Thyroid gland (tissue), 4 donors: ENCODE measurements at regions not wholly inside any gene's neighbourhood (a gene's known extent, or its start where the extent isn't known, plus 50 kb on each side); places are given as distances from the start of the nearest gene placed in this dataset.

Experiments
- DNase-seq, 2 donors: peaks; one replicate each; pipeline ENCODE4 v3.0.0-alpha.2; 2019
- H3K27ac ChIP-seq, 3 donors: fragments of 200-600 bp; sonication (generic); 1 replicate in 2 of 3; 2 replicates in 1 of 3; pipeline ENCODE4 v1.5.1; 2016 to 2019; ENCODE audit warnings: mild to moderate bottlenecking in 1 of 3, moderate library complexity in 1 of 3
- H3K27me3 ChIP-seq: fragments of 200-600 bp; sonication (generic); one replicate; pipeline ENCODE4 v1.5.1; 2019
- H3K36me3 ChIP-seq, 2 donors: fragments of 200-600 bp; sonication (generic); one replicate each; pipeline ENCODE4 v1.5.1; 2016 to 2019
- H3K4me1 ChIP-seq, 2 donors: fragments of 200-600 bp; sonication (generic); one replicate each; pipeline ENCODE4 v1.5.1; 2017 to 2019
- H3K4me3 ChIP-seq, 3 donors: fragments of 200-600 bp; sonication (generic); replicated peaks in 1 of 3; 1 replicate in 2 of 3; 2 replicates in 1 of 3; pipeline ENCODE4 v1.5.1; 2016; ENCODE audit warnings: mild to moderate bottlenecking in 1 of 3
- H3K9me3 ChIP-seq: fragments of 200-600 bp; sonication (generic); one replicate; pipeline ENCODE4 v1.5.1; 2017
- CTCF ChIP-seq, 6 experiments: fragments of 200-600 bp in 3 of 6; fragments of 450-650 bp in 3 of 6; sonication (generic) in 3 of 6; IDR thresholded peaks; one replicate each; pipeline ENCODE4 v1.5.1; 2016 to 2019; ENCODE audit warnings: antibody characterized with exemption in 6 of 6, mild to moderate bottlenecking in 2 of 6, inconsistent platforms in 1 of 6, moderate library complexity in 1 of 6
- POLR2A ChIP-seq, 2 donors: fragments of 450-650 bp; IDR thresholded peaks; one replicate each; pipeline ENCODE4 v1.6.1; 2017; ENCODE audit warnings: antibody characterized with exemption in 2 of 2, mild to moderate bottlenecking in 2 of 2, moderate library complexity in 1 of 2
- WGBS, 2 donors: methylation state at CpG; one replicate each; pipeline ENCODE4 v1.1.5; 2017; 5-methylcytosine and 5-hydroxymethylcytosine counted together
- intact Hi-C: fragments of 100-400 bp; cut with DNase I; formaldehyde crosslinking; loops from one replicate; pipeline ENCODE4 v1.15.1; 2023

DNA sequence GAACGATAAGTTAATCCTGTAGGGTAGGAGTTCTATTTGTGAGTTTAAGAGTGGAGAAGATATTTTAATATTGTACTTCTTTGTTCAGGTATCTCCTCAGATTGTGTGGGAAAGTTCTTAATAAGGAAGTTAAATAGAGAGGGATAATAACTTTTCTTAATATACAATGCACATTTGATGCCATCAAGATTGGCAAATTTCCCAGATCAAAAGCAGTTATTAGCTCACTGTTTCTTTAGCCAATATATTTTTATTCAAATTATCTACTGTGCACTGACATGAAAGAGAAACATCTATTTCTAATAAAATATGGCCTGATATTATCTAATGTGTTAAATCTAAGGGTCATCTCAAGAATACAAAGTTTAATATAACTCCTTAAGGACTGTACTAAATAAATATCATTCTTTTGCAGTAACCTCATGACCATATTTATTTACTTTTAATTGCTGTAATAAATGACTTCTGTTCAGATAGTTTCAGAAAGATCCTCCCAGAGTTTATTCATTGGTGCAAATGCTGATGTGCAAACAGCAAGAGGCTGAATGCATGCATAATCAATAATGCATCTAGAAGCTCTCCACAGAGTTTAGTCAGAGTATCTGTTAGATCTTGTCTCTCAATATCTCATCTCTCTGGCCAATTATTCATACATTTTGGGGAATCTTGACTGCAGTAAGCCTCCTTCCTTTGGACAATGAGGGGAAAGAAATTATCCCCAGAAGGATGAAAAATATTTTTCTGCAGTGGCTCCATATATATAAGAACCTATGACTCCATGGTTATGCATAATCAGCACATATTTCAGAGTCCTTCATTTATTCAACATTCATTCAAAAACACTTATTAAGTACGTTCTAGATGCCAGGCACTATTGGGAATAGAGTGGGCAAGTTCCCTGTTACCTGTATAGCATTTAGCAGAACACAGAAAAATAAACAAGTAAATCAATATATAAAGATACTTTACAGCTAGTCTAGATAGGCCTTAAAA is 85.3 kb downstream of the SPATA31D1 start:
- no peak for TF ChIP-seq POLR2A (IDR thresholded peaks at IDR 0.05)
- TF ChIP-seq CTCF (IDR thresholded peaks at IDR 0.05), result no peak
- no peaks in the 10 kb centered on the region for H3K27me3 ChIP-seq
- intact Hi-C loops, result no loop called here
- WGBS, 2 donors, result 85 to 91% methylated on average over 2 of the region's 2 CpGs
- no peak overlapping the region for H3K4me3 ChIP-seq
- H3K4me1 ChIP-seq, result no peaks in the 10 kb centered on the region
- no peaks in the 10 kb centered on the region for H3K36me3 ChIP-seq
- DNase-seq, result no peak
- H3K27ac ChIP-seq, result no peak overlapping the region
- H3K9me3 ChIP-seq, result no peaks in the 10 kb centered on the region

DNA sequence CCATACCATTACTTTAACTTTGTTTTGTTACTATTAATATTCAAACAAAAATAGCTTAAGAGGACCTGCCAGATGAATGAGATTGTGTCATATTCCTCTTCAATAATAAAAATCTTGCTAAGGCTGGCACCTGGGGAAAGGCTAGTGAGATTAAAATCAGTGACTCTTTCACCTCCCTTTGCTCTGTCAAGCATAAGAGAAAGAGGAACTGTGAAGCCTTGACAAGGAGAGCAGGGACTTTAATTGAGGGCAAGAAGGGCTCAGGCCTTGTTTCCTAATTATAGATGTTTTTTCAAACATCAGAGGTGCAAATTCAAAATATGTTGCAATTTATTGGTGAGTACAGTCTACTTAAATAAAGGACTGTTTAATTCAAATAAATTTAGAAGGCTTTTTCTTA is 91.7 kb downstream of the SPATA31D1 start:
- intact Hi-C loops, result no loop called here
- no peak for DNase-seq
- TF ChIP-seq POLR2A (IDR thresholded peaks at IDR 0.05) (no peak), CTCF (IDR thresholded peaks at IDR 0.05) (no peak)
- Histone ChIP-seq H3K4me3 (no peak overlapping the region), H3K27me3 (no peaks in the 10 kb centered on the region), H3K4me1 (no peaks in the 10 kb centered on the region), H3K36me3 (no peaks in the 10 kb centered on the region), H3K27ac (no peak overlapping the region), H3K9me3 (no peaks in the 10 kb centered on the region)

- H3K4me3 ChIP-seq, result no peak overlapping the region
- TF ChIP-seq POLR2A (IDR thresholded peaks at IDR 0.05), result no peak
- no peak for TF ChIP-seq CTCF (IDR thresholded peaks at IDR 0.05)
- H3K4me1 ChIP-seq, result no peaks in the 10 kb centered on the region
- DNase-seq, result no peak
- H3K27ac ChIP-seq, result no peak overlapping the region
- no peaks in the 10 kb centered on the region for H3K9me3 ChIP-seq
- H3K27me3 ChIP-seq, result no peaks in the 10 kb centered on the region
- WGBS, 2 donors, result 88 to 90% methylated on average over 2 of the region's 2 CpGs
- intact Hi-C loops, result no loop called here
- H3K36me3 ChIP-seq, result no peaks in the 10 kb centered on the region
Observed at GRCh38 chr9:82081496-82081895, 92.9 kb downstream of the SPATA31D1 start.

DNA sequence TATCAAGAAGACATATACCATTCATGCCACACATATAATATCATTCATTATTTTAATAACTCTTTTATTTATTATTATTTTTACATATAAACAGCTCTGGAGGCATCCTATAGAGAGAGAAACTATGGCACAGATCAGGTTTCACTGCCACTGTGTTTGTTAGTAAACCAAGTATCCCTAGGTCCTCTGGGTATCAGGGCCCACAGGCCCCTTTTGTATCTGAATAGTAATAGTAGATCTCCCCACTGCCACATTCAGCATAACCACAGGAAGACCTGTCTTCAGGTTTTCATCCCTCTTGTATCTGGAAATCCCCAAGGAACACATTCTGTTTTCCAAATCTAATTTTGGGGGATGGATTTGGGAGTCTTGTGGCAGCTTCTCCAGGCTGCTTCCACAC is 94.0 kb downstream of the SPATA31D1 start:
- intact Hi-C loops, result no loop called here
- H3K4me1 ChIP-seq, result no peaks in the 10 kb centered on the region

More for the DNA sequence above, 94.0 kb downstream of the SPATA31D1 start:
- no peak for DNase-seq
- H3K27ac ChIP-seq, result no peak overlapping the region
- no peaks in the 10 kb centered on the region for H3K9me3 ChIP-seq
- TF ChIP-seq CTCF (IDR thresholded peaks at IDR 0.05), result no peak
- TF ChIP-seq POLR2A (IDR thresholded peaks at IDR 0.05), result no peak
- H3K4me3 ChIP-seq, result no peak overlapping the region
- no peaks in the 10 kb centered on the region for H3K27me3 ChIP-seq
- no peaks in the 10 kb centered on the region for H3K36me3 ChIP-seq
